IPS DF 19.7 (cell line): ENCODE measurements at regions not wholly inside any gene's neighbourhood (a gene's known extent, or its start where the extent isn't known, plus 50 kb on each side); places are given as distances from the start of the nearest gene placed in this dataset.
"Not testable (repeated sequence)": the region's sequence is repeated elsewhere in the genome, so short reads cannot be mapped to it uniquely, and the experiment has no call there.

Experiments used
- DNase-seq: peaks from one replicate; pipeline ENCODE4 v3.0.0-alpha.2; 2013; ENCODE audit warnings: low read depth, low spot score

GRCh38 chr2:87406406-87407175, 341.3 kb upstream of the PLGLB2 start:
- DNase-seq = not testable (repeated sequence)

- DNase-seq = not testable (repeated sequence)
Measured at GRCh38 chr2:87409601-87410000, 338.3 kb upstream of the PLGLB2 start.

- not testable (repeated sequence) for DNase-seq
Measured at GRCh38 chr2:87410371-87410770, 337.5 kb upstream of the PLGLB2 start.

- not testable (repeated sequence) for DNase-seq
Measured at GRCh38 chr2:87412036-87412820, 335.7 kb upstream of the PLGLB2 start.

- DNase-seq = not testable (repeated sequence)
Measured at GRCh38 chr2:87414331-87414730, 333.6 kb upstream of the PLGLB2 start.

- DNase-seq = not testable (repeated sequence)
Measured at GRCh38 chr2:87414795-87415570, 332.9 kb upstream of the PLGLB2 start.

- DNase-seq = not testable (repeated sequence)
Measured at GRCh38 chr2:87415586-87416265, 332.2 kb upstream of the PLGLB2 start.

- DNase-seq = not testable (repeated sequence)
Measured at GRCh38 chr2:87416266-87416592, 331.7 kb upstream of the PLGLB2 start.

- not testable (repeated sequence) for DNase-seq
Measured at GRCh38 chr2:87417147-87417546, 330.7 kb upstream of the PLGLB2 start.

GRCh38 chr2:87417742-87418567, 329.9 kb upstream of the PLGLB2 start:
- not testable (repeated sequence) for DNase-seq

GRCh38 chr2:87418823-87419822, 328.8 kb upstream of the PLGLB2 start:
- DNase-seq = not testable (repeated sequence)

GRCh38 chr2:87419980-87420379, 327.9 kb upstream of the PLGLB2 start:
- not testable (repeated sequence) for DNase-seq

GRCh38 chr2:87420954-87421353, 326.9 kb upstream of the PLGLB2 start:
- DNase-seq = not testable (repeated sequence)

GRCh38 chr2:87423796-87424762, 323.8 kb upstream of the PLGLB2 start:
- DNase-seq = not testable (repeated sequence)

- not testable (repeated sequence) for DNase-seq
Measured at GRCh38 chr2:87424763-87425154, 323.1 kb upstream of the PLGLB2 start.

- not testable (repeated sequence) for DNase-seq
Measured at GRCh38 chr2:87425191-87425590, 322.7 kb upstream of the PLGLB2 start.

- not testable (repeated sequence) for DNase-seq
Measured at GRCh38 chr2:87425717-87426116, 322.2 kb upstream of the PLGLB2 start.
